Stimulated activated naive CD8-positive, alpha-beta T cell treated with anti-CD3 and anti-CD28 coated beads, Interleukin-15, Interleukin-2, amounts not matched to agents 100 ng/mL and 50 ng/mL, for 24 hours (primary cell): ENCODE measurements at regions not wholly inside any gene's neighbourhood (a gene's known extent, or its start where the extent isn't known, plus 50 kb on each side); places are given as distances from the start of the nearest gene placed in this dataset.
"Not testable (repeated sequence)": the region's sequence is repeated elsewhere in the genome, so short reads cannot be mapped to it uniquely, and the experiment has no call there.

ENCODE experiments used
- H3K27ac Mint-ChIP-seq: one replicate; pipeline ENCODE4 v1.8.0; 2021; ENCODE audit warnings: mild to moderate bottlenecking, mixed read lengths
- H3K27me3 Mint-ChIP-seq: one replicate; pipeline ENCODE4 v1.8.0; 2021; ENCODE audit warnings: mixed read lengths
- H3K36me3 Mint-ChIP-seq: one replicate; pipeline ENCODE4 v1.8.0; 2021; ENCODE audit warnings: low read depth, mixed read lengths
- H3K4me1 Mint-ChIP-seq: one replicate; pipeline ENCODE4 v1.8.0; 2021; ENCODE audit warnings: low read depth, mixed read lengths
- H3K4me3 Mint-ChIP-seq: one replicate; pipeline ENCODE4 v1.8.0; 2021; ENCODE audit warnings: mild to moderate bottlenecking, mixed read lengths
- H3K9me3 Mint-ChIP-seq: one replicate; pipeline ENCODE4 v1.8.0; 2021; ENCODE audit warnings: mixed read lengths

- not testable (repeated sequence) for H3K27ac Mint-ChIP-seq, H3K4me1 Mint-ChIP-seq, H3K4me3 Mint-ChIP-seq, H3K36me3 Mint-ChIP-seq, H3K27me3 Mint-ChIP-seq, H3K9me3 Mint-ChIP-seq
Measured at GRCh38 chr1:120588811-120589210, 134.9 kb upstream of the NBPF26 start.

- not testable (repeated sequence) for H3K36me3 Mint-ChIP-seq, H3K4me1 Mint-ChIP-seq, H3K9me3 Mint-ChIP-seq, H3K4me3 Mint-ChIP-seq, H3K27ac Mint-ChIP-seq, H3K27me3 Mint-ChIP-seq
Measured at GRCh38 chr1:120591774-120592173, 132.0 kb upstream of the NBPF26 start.

- H3K4me3 Mint-ChIP-seq, result not testable (repeated sequence)
Measured at GRCh38 chr1:120592943-120593342, 130.8 kb upstream of the NBPF26 start.

GRCh38 chr1:120593648-120594047 lies 130.1 kb upstream of the NBPF26 start:
- H3K4me3 Mint-ChIP-seq, H3K27me3 Mint-ChIP-seq, H3K36me3 Mint-ChIP-seq, H3K9me3 Mint-ChIP-seq, H3K4me1 Mint-ChIP-seq, H3K27ac Mint-ChIP-seq: not testable (repeated sequence)

More at GRCh38 chr1:120592943-120593342, 130.8 kb upstream of the NBPF26 start:
- not testable (repeated sequence) for H3K27ac Mint-ChIP-seq, H3K36me3 Mint-ChIP-seq, H3K4me1 Mint-ChIP-seq, H3K9me3 Mint-ChIP-seq, H3K27me3 Mint-ChIP-seq

GRCh38 chr1:120598331-120598951 lies 125.3 kb upstream of the NBPF26 start:
- H3K9me3 Mint-ChIP-seq, H3K36me3 Mint-ChIP-seq, H3K4me1 Mint-ChIP-seq, H3K27me3 Mint-ChIP-seq, H3K4me3 Mint-ChIP-seq, H3K27ac Mint-ChIP-seq: not testable (repeated sequence)

GRCh38 chr1:120599511-120599910 lies 124.2 kb upstream of the NBPF26 start:
- H3K9me3 Mint-ChIP-seq, H3K4me1 Mint-ChIP-seq, H3K36me3 Mint-ChIP-seq, H3K27me3 Mint-ChIP-seq, H3K4me3 Mint-ChIP-seq, H3K27ac Mint-ChIP-seq: not testable (repeated sequence)

GRCh38 chr1:120600442-120601041 lies 123.2 kb upstream of the NBPF26 start:
- not testable (repeated sequence) for H3K9me3 Mint-ChIP-seq, H3K4me1 Mint-ChIP-seq, H3K27me3 Mint-ChIP-seq, H3K4me3 Mint-ChIP-seq, H3K27ac Mint-ChIP-seq, H3K36me3 Mint-ChIP-seq

- H3K9me3 Mint-ChIP-seq, H3K4me1 Mint-ChIP-seq, H3K27me3 Mint-ChIP-seq, H3K36me3 Mint-ChIP-seq, H3K27ac Mint-ChIP-seq, H3K4me3 Mint-ChIP-seq: not testable (repeated sequence)
Measured at GRCh38 chr1:120607882-120608281, 115.9 kb upstream of the NBPF26 start.

GRCh38 chr1:120608314-120609014 lies 115.3 kb upstream of the NBPF26 start:
- not testable (repeated sequence) for H3K4me1 Mint-ChIP-seq, H3K36me3 Mint-ChIP-seq, H3K27me3 Mint-ChIP-seq, H3K9me3 Mint-ChIP-seq, H3K4me3 Mint-ChIP-seq, H3K27ac Mint-ChIP-seq

- not testable (repeated sequence) for H3K36me3 Mint-ChIP-seq, H3K9me3 Mint-ChIP-seq
Measured at GRCh38 chr1:120609015-120609573, 114.7 kb upstream of the NBPF26 start.

GRCh38 chr1:120609834-120610233 lies 113.9 kb upstream of the NBPF26 start:
- not testable (repeated sequence) for H3K4me3 Mint-ChIP-seq, H3K27me3 Mint-ChIP-seq, H3K36me3 Mint-ChIP-seq, H3K4me1 Mint-ChIP-seq, H3K9me3 Mint-ChIP-seq, H3K27ac Mint-ChIP-seq

More at GRCh38 chr1:120609015-120609573, 114.7 kb upstream of the NBPF26 start:
- not testable (repeated sequence) for H3K4me3 Mint-ChIP-seq, H3K27me3 Mint-ChIP-seq, H3K27ac Mint-ChIP-seq, H3K4me1 Mint-ChIP-seq

- not testable (repeated sequence) for H3K36me3 Mint-ChIP-seq, H3K4me3 Mint-ChIP-seq, H3K27me3 Mint-ChIP-seq, H3K9me3 Mint-ChIP-seq, H3K27ac Mint-ChIP-seq, H3K4me1 Mint-ChIP-seq
Measured at GRCh38 chr1:120614931-120615639, 108.7 kb upstream of the NBPF26 start.

- H3K4me3 Mint-ChIP-seq, H3K27me3 Mint-ChIP-seq, H3K9me3 Mint-ChIP-seq, H3K27ac Mint-ChIP-seq, H3K36me3 Mint-ChIP-seq, H3K4me1 Mint-ChIP-seq: not testable (repeated sequence)
Measured at GRCh38 chr1:120617493-120617892, 106.3 kb upstream of the NBPF26 start.

- not testable (repeated sequence) for H3K4me3 Mint-ChIP-seq, H3K27ac Mint-ChIP-seq, H3K36me3 Mint-ChIP-seq, H3K9me3 Mint-ChIP-seq, H3K27me3 Mint-ChIP-seq, H3K4me1 Mint-ChIP-seq
Measured at GRCh38 chr1:120619867-120620692, 103.7 kb upstream of the NBPF26 start.

- H3K4me1 Mint-ChIP-seq, H3K27me3 Mint-ChIP-seq, H3K36me3 Mint-ChIP-seq, H3K9me3 Mint-ChIP-seq, H3K4me3 Mint-ChIP-seq, H3K27ac Mint-ChIP-seq: not testable (repeated sequence)
Measured at GRCh38 chr1:120620693-120620969, 103.1 kb upstream of the NBPF26 start.
